HG03135 (cell line): ENCODE measurements at regions not wholly inside any gene's neighbourhood (a gene's known extent, or its start where the extent isn't known, plus 50 kb on each side); places are given as distances from the start of the nearest gene placed in this dataset.

ENCODE experiments used
- ATAC-seq: cut with Tn5 transposase; IDR thresholded peaks from one replicate; pipeline ENCODE4 v1.9.1; 2021; ENCODE audit warnings: mild to moderate bottlenecking, moderate library complexity; ENCODE audit not compliant: unreplicated experiment

DNA sequence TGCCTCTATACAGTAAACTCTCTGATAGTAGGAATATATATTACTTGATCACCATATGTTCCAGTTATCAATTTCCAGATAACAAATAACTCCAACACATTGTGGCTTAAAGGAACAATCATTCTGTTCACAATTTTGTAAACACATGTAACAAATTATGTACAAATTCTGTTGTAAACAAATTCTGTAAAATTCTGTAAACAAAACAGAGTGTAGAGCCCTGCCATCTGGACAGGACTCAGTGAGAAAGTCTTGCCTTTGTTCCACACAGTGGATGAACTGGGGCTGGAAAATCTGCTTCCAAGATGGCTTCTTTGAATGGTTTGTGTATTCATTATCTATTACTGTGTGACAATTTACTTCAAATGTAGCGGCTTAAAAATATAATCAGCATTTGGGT lies 69.0 kb upstream of the LRRC7 start:
- no peak for ATAC-seq

DNA sequence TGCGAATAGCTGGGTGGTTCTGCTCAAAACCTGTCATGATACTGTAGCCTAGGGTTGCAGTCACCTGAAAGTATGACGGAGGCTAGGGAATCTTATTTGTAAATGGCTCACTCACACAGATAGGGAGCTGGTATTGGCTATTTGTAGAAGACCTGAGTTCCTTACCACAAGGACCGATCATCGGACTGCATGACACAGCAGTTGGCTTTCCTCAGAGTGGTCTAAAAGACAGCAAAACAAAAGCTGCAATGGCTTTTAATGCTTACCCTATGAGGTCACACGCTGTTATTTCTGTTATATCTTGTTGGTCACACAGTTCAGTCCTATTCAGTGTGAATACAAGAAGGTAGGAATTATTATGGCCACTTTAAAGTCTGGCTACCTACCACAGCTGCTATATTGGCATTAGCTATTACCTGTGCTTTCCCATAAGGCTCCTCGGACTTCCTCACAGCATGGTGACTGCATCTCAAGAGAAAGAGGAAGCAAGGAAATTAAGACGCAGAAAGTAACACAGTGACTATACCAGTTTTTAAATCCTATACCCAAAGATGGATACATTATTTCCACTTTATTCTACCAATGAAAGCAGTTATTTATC lies 68.4 kb upstream of the LRRC7 start:
- ATAC-seq: no peak

- ATAC-seq: no peak
Measured at GRCh38 chr1:69502991-69503390, 64.7 kb upstream of the LRRC7 start.

- ATAC-seq: no peak
Measured at GRCh38 chr1:69504730-69505252, 62.9 kb upstream of the LRRC7 start.

DNA sequence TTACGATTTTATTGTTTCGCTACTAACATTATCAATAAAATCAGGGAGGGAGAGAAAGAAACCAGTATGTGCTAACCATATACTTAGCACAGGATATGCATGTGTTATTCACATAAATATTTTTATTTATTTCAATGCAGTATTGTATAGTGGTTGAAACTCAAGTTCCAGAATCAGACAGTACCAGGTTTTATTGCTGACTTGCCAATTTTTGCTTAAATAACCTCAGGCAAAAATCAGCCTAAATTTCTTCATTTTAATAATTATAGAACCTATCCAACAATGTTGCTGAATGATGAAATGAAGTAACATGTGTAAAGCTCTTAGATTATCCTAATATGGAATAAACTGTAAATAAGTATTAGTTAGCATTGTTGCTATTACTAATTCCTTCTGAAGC lies 61.4 kb upstream of the LRRC7 start:
- ATAC-seq: no peak

GRCh38 chr1:69506721-69507120 lies 61.0 kb upstream of the LRRC7 start:
- ATAC-seq: no peak

GRCh38 chr1:69510026-69510425 lies 57.7 kb upstream of the LRRC7 start:
- ATAC-seq: no peak

DNA sequence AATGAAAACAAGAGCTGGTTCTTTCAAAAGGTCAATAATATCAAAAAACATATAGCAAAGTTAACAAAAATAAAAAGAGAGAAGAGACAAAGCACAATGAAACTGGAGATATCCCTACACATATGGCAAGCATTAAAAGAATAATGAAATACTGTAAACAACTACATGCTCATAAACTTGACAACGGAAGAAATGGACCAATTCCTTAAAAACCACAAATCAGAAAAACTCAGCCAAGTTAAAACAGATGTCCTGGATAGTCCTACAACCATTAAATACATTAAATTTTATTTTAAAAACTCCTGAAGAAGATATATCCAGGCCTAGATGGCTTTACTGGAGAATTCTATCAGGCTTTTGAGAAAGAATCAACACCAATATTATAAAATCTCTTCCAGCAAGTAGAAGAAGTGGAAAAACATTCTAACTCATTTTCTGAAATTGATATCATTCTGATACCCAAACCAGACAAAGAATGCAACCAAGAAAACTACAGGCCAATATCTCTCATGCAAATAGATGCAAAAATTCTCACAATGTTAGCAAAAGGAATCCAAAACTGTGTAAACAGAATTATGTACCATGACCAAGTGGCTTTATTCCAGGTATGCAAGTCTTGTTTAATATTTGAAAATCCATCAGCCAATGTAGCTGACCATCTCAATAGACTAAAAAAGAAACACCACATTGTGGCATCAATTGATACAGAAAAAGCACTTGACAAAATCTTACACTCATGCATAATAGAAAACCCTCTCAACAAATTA lies 56.1 kb upstream of the LRRC7 start:
- ATAC-seq: no peak

DNA sequence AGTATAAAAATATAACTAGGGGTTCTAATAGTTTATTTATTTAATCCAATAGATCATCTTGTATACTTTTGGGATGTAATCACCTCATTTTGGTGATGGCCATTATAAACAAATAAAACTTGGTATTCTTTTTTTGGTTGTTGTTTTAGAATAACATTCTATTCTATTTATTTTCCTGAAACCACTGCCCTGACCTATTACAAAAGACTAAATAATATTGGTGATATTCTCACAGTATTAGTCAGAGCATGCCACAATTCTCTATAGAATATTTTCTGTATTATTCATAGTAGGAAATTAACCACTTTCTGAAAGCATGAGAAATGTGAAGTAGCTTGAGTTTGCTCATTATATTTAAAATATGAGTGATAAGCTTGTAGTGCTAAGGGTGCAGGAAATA lies 54.1 kb upstream of the LRRC7 start:
- ATAC-seq: no peak
